K562 (cell line): ENCODE measurements at regions not wholly inside any gene's neighbourhood (a gene's known extent, or its start where the extent isn't known, plus 50 kb on each side); places are given as distances from the start of the nearest gene placed in this dataset.

ENCODE experiments used
- NONO ChIP-seq, 2 experiments: fragments of 200-400 bp in 1 of 2; fragments of 450-650 bp in 1 of 2; formaldehyde crosslinking in 1 of 2; IDR thresholded peaks; 2 replicates each; pipeline ENCODE4 v1.6.1; 2017; ENCODE audit warnings: low read depth in 2 of 2, mild to moderate bottlenecking in 2 of 2, moderate library complexity in 2 of 2, low read length in 1 of 2
- PBX2 ChIP-seq, 2 experiments: IDR thresholded peaks in 1 of 2; conservative IDR thresholded peaks in 1 of 2; 2 replicates each; pipeline ENCODE4 v1.6.1; 2016; ENCODE audit warnings: low read depth in 2 of 2, mild to moderate bottlenecking in 1 of 2, missing compliant biosample characterization in 1 of 2, missing genetic modification characterization in 1 of 2, moderate library complexity in 1 of 2
- RBM14 ChIP-seq: fragments of 200-400 bp; formaldehyde crosslinking; IDR thresholded peaks from 2 replicates; pipeline ENCODE4 v1.6.1; 2018; ENCODE audit warnings: low read depth, mild to moderate bottlenecking, low read length, moderate library complexity, borderline replicate concordance; ENCODE audit not compliant: insufficient read depth
- SMARCE1 ChIP-seq: fragments of 450-650 bp; IDR thresholded peaks from 2 replicates; pipeline ENCODE4 v1.7.1; 2016; ENCODE audit warnings: mild to moderate bottlenecking
- TEAD4 ChIP-seq, 2 experiments: sonication (generic) in 1 of 2; formaldehyde crosslinking in 1 of 2; IDR thresholded peaks; 2 replicates each; pipeline versions ENCODE4 v1.6.1 to v1.8.0; 2012 to 2022; ENCODE audit warnings: borderline replicate concordance in 1 of 2, inconsistent platforms in 1 of 2, low read length in 1 of 2, mild to moderate bottlenecking in 1 of 2, missing genetic modification reagents in 1 of 2
- ZNF512 ChIP-seq: IDR thresholded peaks from 2 replicates; pipeline ENCODE4 v1.6.1; 2016; ENCODE audit warnings: missing genetic modification characterization, missing compliant biosample characterization

GRCh38 chr5:6029811-6030271 is 348.5 kb downstream of the MED10 start (continued):
- TF ChIP-seq PBX2 (CRISPR knock-in tag; IDR thresholded peaks at IDR 0.05; ENCODE audit: low read depth) (no peak), PBX2 (tag; conservative IDR thresholded peaks at IDR 0.05; ENCODE audit: low read depth) (no peak), SMARCE1 (no peak), NONO (IDR thresholded peaks at IDR 0.05; ENCODE audit: low read depth in 2 of 2, low read length in 1 of 2) (no peak), RBM14 (no peak), TEAD4 (IDR thresholded peaks at IDR 0.05; ENCODE audit: low read length) (no peak), TEAD4 (CRISPR knock-in tag; IDR thresholded peaks at IDR 0.05; ENCODE audit: borderline replicate concordance) (no peak), ZNF512 (tag) (no peak)
